Astrocyte (in vitro differentiated cells and primary cell): ENCODE measurements at regions not wholly inside any gene's neighbourhood (a gene's known extent, or its start where the extent isn't known, plus 50 kb on each side); places are given as distances from the start of the nearest gene placed in this dataset.
"Not testable (repeated sequence)": the region's sequence is repeated elsewhere in the genome, so short reads cannot be mapped to it uniquely, and the experiment has no call there.

Experiments used
- EZH2 ChIP-seq: IDR thresholded peaks from 2 replicates; pipeline ENCODE4 v1.6.1; 2012; ENCODE audit warnings: mild to moderate bottlenecking, low read length, inconsistent platforms; ENCODE audit not compliant: insufficient read depth
- TF ChIP-seq, protein P1 (sequence below): IDR thresholded peaks from 2 replicates; pipeline ENCODE4 v1.5.1; 2011; ENCODE audit warnings: low read depth, mild to moderate bottlenecking, inconsistent platforms, low read length, moderate library complexity; ENCODE audit not compliant: insufficient read depth

GRCh38 chr20:29533566-29534177, 1723.8 kb upstream of the DEFB115 start:
- TF ChIP-seq, protein P1, sequence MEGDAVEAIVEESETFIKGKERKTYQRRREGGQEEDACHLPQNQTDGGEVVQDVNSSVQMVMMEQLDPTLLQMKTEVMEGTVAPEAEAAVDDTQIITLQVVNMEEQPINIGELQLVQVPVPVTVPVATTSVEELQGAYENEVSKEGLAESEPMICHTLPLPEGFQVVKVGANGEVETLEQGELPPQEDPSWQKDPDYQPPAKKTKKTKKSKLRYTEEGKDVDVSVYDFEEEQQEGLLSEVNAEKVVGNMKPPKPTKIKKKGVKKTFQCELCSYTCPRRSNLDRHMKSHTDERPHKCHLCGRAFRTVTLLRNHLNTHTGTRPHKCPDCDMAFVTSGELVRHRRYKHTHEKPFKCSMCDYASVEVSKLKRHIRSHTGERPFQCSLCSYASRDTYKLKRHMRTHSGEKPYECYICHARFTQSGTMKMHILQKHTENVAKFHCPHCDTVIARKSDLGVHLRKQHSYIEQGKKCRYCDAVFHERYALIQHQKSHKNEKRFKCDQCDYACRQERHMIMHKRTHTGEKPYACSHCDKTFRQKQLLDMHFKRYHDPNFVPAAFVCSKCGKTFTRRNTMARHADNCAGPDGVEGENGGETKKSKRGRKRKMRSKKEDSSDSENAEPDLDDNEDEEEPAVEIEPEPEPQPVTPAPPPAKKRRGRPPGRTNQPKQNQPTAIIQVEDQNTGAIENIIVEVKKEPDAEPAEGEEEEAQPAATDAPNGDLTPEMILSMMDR = not testable (repeated sequence)
- not testable (repeated sequence) for TF ChIP-seq EZH2
